Neutrophil (primary cell): ENCODE measurements at regions not wholly inside any gene's neighbourhood (a gene's known extent, or its start where the extent isn't known, plus 50 kb on each side); places are given as distances from the start of the nearest gene placed in this dataset.

Experiments used
- H3K27ac ChIP-seq: fragments of 200-600 bp; sonication (generic); 2 replicates; pipeline ENCODE4 v1.5.1; 2016; ENCODE audit warnings: mild to moderate bottlenecking, moderate library complexity
- H3K27me3 ChIP-seq: fragments of 200-600 bp; sonication (generic); 2 replicates; pipeline ENCODE4 v1.6.0; 2016; ENCODE audit warnings: mild to moderate bottlenecking
- H3K36me3 ChIP-seq: fragments of 200-600 bp; sonication (generic); 2 replicates; pipeline ENCODE4 v1.5.1; 2017
- H3K4me1 ChIP-seq, 2 experiments: fragments of 200-600 bp in 1 of 2; sonication (generic) in 1 of 2; 1 replicate in 1 of 2; 2 replicates in 1 of 2; pipeline versions ENCODE4 v1.5.1 to v1.6.1; 2013 to 2016; ENCODE audit warnings: low read depth in 1 of 2, low read length in 1 of 2, mild to moderate bottlenecking in 1 of 2, moderate library complexity in 1 of 2; ENCODE audit not compliant: control insufficient read depth in 1 of 2, insufficient read depth in 1 of 2
- H3K4me3 ChIP-seq, 2 experiments: fragments of 200-600 bp in 1 of 2; sonication (generic) in 1 of 2; 1 replicate in 1 of 2; 2 replicates in 1 of 2; pipeline ENCODE4 v1.5.1; 2013 to 2016; ENCODE audit warnings: low read depth in 1 of 2, low read length in 1 of 2, mild to moderate bottlenecking in 1 of 2, moderate library complexity in 1 of 2
- H3K9me3 ChIP-seq: fragments of 200-600 bp; sonication (generic); 2 replicates; pipeline ENCODE4 v1.5.1; 2016
- CTCF ChIP-seq: fragments of 200-600 bp; sonication (generic); IDR thresholded peaks from 2 replicates; pipeline ENCODE4 v1.5.1; 2016; ENCODE audit warnings: antibody characterized with exemption

DNA sequence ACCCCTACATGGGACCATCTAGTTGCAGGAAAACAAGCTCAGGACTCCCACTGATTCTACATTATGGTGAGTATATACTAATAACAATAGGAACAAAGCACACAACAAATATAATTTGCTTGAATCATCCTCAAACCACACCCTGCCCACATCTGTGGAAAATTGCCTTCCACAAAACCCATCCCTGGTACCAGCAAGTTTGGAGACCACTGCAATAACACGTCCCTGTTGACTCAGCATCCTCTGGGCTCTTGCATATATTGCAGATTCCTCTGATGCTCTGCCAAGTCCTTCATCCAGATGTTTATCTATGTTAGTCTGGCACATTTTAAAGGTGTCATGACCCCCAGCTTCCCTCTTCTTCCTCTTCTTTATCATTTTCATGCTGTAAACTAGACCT is 138.4 kb downstream of the PCTP start:
- no peaks in the 10 kb centered on the region for H3K27me3 ChIP-seq
- no peaks in the 10 kb centered on the region for H3K4me1 ChIP-seq
- no peak overlapping the region for H3K27ac ChIP-seq
- H3K4me3 ChIP-seq = no peak overlapping the region
- no peaks in the 10 kb centered on the region for H3K36me3 ChIP-seq
- H3K9me3 ChIP-seq = no peaks in the 10 kb centered on the region
- no peak for TF ChIP-seq CTCF

DNA sequence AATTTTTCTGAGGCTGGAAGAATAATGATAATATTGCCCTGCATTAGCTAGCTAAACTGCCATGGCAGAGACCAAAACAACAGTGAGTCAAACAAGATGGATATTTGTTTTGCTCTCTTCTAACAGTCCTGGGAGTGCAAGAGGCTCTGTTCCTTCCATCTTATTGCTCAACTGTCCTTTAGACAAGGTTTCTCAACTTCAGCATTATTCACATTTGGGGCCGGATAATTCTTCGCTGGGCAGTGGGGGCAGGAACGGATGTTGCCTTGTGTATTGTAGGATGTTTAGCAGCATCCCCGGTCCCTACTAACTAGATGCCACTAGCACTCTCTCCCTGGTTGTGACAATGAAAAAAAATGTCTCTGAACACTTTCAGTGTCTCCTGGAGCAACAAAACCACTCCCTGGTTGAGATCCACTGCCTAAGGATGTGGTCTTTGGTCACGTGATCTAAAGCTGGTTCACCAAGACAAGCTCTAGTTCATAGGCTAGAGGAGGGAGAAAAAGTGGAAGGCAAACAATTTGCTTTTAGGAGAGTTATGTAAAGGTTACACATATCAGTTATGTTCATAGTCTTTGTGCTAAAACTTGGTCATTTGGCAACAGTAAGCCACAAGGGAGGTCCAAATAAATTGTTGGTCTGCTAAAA is 144.4 kb downstream of the PCTP start:
- Histone ChIP-seq H3K36me3 (no peaks in the 10 kb centered on the region), H3K27ac (no peak overlapping the region), H3K9me3 (no peaks in the 10 kb centered on the region), H3K4me3 (no peak overlapping the region), H3K27me3 (no peaks in the 10 kb centered on the region), H3K4me1 (peaks cover 24 to 31% of the 10 kb centered on the region in 2 experiments)
- no peak for TF ChIP-seq CTCF

DNA sequence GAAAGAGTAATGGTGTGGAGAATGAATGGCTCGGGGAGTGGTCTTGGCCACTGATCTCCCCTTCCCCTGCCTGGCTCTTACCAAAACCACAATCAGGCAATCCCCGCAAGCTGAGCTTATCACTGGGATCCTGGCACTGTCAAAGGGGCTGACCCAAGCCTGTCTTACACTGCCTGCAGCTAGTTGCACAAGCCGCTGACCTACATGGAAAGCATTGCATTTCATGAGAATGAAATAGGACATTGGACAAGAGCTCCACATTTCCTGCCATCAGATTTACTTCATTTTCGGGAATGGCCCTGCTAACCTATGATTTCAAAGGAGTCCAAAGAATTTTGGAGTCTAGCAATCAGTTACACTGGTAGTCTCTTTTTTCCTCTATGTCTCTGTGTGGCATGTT is 146.4 kb downstream of the PCTP start:
- Histone ChIP-seq H3K27me3 (no peaks in the 10 kb centered on the region), H3K4me1 (peaks cover 24 to 31% of the 10 kb centered on the region in 2 experiments), H3K4me3 (no peak overlapping the region), H3K27ac (no peak overlapping the region), H3K36me3 (no peaks in the 10 kb centered on the region), H3K9me3 (no peaks in the 10 kb centered on the region)
- TF ChIP-seq CTCF = no peak

- no peak for TF ChIP-seq CTCF
- H3K9me3 ChIP-seq = no peaks in the 10 kb centered on the region
Observed at GRCh38 chr17:55898195-55898594, 147.3 kb downstream of the PCTP start.

DNA sequence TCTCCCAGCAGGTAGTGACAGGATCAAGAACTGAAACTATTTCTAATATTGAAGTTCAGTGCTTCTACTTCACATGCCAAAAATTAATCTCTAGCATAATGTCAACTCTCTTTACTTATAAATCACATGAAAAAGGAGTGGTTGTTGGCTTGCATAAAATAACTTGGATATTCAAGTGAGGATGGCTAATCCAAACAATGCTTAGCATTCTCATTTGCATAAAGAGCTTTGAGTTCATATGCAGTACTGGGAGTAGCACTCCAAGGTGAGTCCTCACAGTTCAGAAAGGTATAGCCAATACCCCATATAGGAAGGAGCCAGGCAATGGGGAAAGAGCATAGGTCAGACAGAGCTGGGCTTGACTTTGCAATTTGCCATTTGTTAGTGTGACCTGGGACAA is 149.3 kb downstream of the PCTP start:
- Histone ChIP-seq H3K27ac (no peak overlapping the region), H3K36me3 (no peaks in the 10 kb centered on the region), H3K27me3 (no peaks in the 10 kb centered on the region), H3K4me3 (no peak overlapping the region), H3K9me3 (no peaks in the 10 kb centered on the region), H3K4me1 (peaks cover 20 to 27% of the 10 kb centered on the region in 2 experiments)
- TF ChIP-seq CTCF = no peak

More at GRCh38 chr17:55898195-55898594, 147.3 kb downstream of the PCTP start:
- no peaks in the 10 kb centered on the region for H3K36me3 ChIP-seq
- no peaks in the 10 kb centered on the region for H3K27me3 ChIP-seq
- no peak overlapping the region for H3K27ac ChIP-seq
- H3K4me1 ChIP-seq = peaks cover 24 to 31% of the 10 kb centered on the region in 2 experiments
- no peak overlapping the region for H3K4me3 ChIP-seq
